SIG-M5 treated with dmso at 0.1 percent for 504 hours (cell line): ENCODE measurements at regions not wholly inside any gene's neighbourhood (a gene's known extent, or its start where the extent isn't known, plus 50 kb on each side); places are given as distances from the start of the nearest gene placed in this dataset.
"Not testable (repeated sequence)": the region's sequence is repeated elsewhere in the genome, so short reads cannot be mapped to it uniquely, and the experiment has no call there.

ENCODE experiments used
- DNase-seq: peaks from one replicate; lab custom pipeline; 2025; ENCODE audit not compliant: unreplicated experiment; lab: John Stamatoyannopoulos, UW

DNA sequence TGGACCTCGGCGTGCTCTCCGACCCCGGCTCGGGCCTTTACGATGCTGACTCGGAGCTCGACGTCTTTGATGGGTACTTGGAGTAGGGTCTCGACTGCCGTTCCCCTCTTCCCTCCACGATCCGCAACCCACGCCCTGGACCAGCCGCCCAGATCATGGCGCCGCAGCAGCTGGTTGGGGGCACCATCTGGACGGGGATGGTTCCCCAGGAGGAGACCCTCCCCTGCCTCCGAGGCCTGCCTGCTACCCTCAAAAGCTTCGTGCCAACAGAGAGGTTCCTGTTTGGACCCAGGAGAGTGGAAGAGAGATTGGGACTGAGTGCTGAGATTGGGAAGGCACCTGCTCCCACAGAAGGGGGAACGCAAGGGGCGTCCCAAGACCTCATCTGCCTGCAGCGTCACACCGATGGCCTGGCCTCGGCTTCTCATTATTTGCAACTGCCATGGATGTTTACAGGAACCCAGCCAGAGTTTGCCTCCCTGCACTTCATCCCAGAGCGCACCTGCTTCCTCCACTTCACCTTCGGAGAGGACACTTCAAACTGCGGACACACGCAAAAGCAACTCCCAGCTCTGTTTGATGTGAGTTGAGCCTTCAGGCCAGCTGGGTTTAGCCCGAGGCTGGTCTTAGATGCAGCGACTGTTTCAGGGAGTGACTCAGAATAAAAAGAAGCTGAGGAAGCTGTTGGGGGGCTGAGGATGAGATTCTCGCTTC is 58.9 kb downstream of the GOLGA6L7 start:
- not testable (repeated sequence) for DNase-seq

- DNase-seq, result not testable (repeated sequence)
Measured at GRCh38 chr15:28788649-28789400, 59.6 kb downstream of the GOLGA6L7 start.

- DNase-seq, result not testable (repeated sequence)
Measured at GRCh38 chr15:28788176-28788575, 60.3 kb downstream of the GOLGA6L7 start.

- DNase-seq, result peak; percentile 61
Measured at GRCh38 chr15:28786521-28786920, 61.9 kb downstream of the GOLGA6L7 start.

DNA sequence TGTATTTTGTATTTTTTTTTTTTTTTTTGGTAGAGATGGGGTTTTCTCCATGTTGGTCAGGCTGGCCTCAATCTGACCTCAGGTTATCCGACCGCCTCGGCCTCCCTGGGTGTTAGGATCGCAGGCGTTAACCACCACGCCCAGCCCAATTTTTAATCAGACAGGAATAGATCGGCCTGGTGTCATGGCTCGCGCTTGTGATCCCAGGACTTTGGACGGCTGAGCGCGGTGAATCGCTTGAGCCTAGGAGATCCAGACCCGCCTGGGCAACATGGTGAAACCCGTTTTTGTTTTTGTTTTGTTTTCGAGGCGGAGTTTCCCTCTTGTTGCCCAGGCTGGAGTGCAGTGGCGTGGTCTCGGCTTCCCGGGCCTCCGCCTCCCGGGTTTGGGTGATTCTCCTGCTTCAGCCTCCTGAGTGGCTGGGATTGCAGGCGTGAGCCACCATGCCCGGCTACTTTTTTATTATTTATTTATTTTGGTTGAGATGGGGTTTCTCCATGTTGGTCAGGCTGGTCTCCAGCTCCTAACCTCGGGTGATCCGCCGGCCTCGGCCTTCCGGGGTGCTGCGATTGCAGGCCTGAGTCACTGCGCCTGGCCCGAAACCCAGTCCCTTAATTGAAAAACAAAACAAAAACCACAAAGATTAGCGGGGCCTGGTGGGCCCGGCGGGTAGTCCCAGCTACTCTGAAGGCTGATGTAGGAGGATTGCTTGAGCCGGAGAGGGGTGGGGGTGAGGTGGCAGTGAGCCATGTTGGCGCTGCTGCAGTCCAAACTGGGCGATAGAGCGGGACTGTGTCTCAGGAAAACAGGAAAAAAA is 63.9 kb downstream of the GOLGA6L7 start:
- DNase-seq, result not testable (repeated sequence)

GRCh38 chr15:28783873-28784272 is 64.6 kb downstream of the GOLGA6L7 start:
- no peak for DNase-seq

- no peak for DNase-seq
Measured at GRCh38 chr15:28783466-28783865, 65.0 kb downstream of the GOLGA6L7 start.

DNA sequence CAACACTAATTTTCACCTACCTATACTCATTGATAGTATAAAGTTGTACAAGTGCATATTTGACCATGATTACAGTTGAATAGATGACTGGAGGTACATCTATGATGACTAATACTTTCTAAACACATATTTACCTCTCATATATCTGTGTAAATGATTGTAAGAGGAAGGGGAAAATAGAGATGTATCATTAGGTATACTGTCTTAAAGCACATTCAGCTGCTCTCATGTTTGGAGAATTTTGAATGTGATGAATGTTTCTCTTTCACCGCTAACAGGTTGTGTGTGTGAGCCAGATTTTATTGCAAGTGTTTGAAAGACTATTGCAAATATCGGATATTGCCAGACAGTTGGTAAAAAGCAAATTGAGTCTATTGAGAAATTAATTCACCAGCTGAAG is 66.2 kb upstream of the GOLGA8M start:
- not testable (repeated sequence) for DNase-seq

DNA sequence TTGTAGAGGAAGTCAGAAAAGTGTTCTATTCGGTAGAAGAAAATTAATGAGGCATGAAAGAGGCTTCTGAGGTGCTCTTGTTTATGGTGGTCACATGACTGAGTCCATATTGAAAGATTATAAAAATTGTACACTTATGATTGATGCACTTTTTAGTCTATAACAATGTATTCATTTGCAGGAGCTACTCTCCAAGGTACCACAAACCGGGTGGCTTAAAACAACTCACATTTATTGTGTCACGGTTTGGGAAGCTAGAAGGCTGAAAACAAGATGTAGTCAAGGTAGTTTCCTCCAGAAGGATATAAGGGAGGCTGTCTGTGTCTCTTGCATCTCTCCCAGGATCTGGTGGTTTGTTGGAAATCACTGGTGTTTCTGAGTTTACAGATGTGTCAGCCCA is 60.6 kb upstream of the GOLGA8M start:
- DNase-seq, result not testable (repeated sequence)
